Duodenal mucosa (tissue), 2 donors: ENCODE measurements at regions not wholly inside any gene's neighbourhood (a gene's known extent, or its start where the extent isn't known, plus 50 kb on each side); places are given as distances from the start of the nearest gene placed in this dataset.

Source experiments
- H3K27ac ChIP-seq: one replicate; pipeline ENCODE4 v1.7.0; 2013; ENCODE audit warnings: low read depth, low read length
- H3K27me3 ChIP-seq, 2 donors: one replicate each; pipeline ENCODE4 v1.7.0; 2013; ENCODE audit warnings: low read length in 2 of 2, control low read depth in 1 of 2; ENCODE audit not compliant: insufficient read depth in 2 of 2, control insufficient read depth in 1 of 2
- H3K36me3 ChIP-seq, 2 donors: one replicate each; pipeline ENCODE4 v1.7.0; 2013; ENCODE audit warnings: low read length in 2 of 2, control low read depth in 1 of 2; ENCODE audit not compliant: insufficient read depth in 2 of 2, control insufficient read depth in 1 of 2
- H3K4me1 ChIP-seq, 2 donors: one replicate each; pipeline ENCODE4 v1.7.0; 2013; ENCODE audit warnings: low read length in 2 of 2, control low read depth in 1 of 2; ENCODE audit not compliant: insufficient read depth in 2 of 2, control insufficient read depth in 1 of 2
- H3K4me3 ChIP-seq, 2 donors: one replicate each; pipeline ENCODE4 v1.7.0; 2013; ENCODE audit warnings: low read length in 2 of 2, low read depth in 1 of 2
- H3K9ac ChIP-seq, 2 donors: one replicate each; pipeline ENCODE4 v1.7.0; 2013; ENCODE audit warnings: low read length in 2 of 2, low read depth in 1 of 2
- H3K9me3 ChIP-seq, 2 donors: one replicate each; pipeline ENCODE4 v1.7.0; 2013; ENCODE audit warnings: low read length in 2 of 2, control low read depth in 1 of 2; ENCODE audit not compliant: control insufficient read depth in 1 of 2

GRCh38 chr1:87791931-87792740 lies 463.5 kb downstream of the LMO4 start:
- no peak overlapping the region for H3K27ac ChIP-seq

GRCh38 chr1:87794788-87795614 lies 466.3 kb downstream of the LMO4 start:
- H3K36me3 ChIP-seq: no peaks in the 10 kb centered on the region
- H3K4me1 ChIP-seq: peaks cover 16 to 22% of the 10 kb centered on the region in 2 donors
- H3K9ac ChIP-seq: no peak overlapping the region
- H3K27me3 ChIP-seq: no peaks in the 10 kb centered on the region
- no peak overlapping the region for H3K27ac ChIP-seq
- H3K9me3 ChIP-seq: no peaks in the 10 kb centered on the region
- peak overlapping the region in 1 of 2 donors; percentile 4 for H3K4me3 ChIP-seq

More at GRCh38 chr1:87791931-87792740, 463.5 kb downstream of the LMO4 start:
- H3K4me3 ChIP-seq: no peak overlapping the region
- peaks cover 16 to 18% of the 10 kb centered on the region in 2 donors for H3K4me1 ChIP-seq
- H3K9ac ChIP-seq: no peak overlapping the region
- no peaks in the 10 kb centered on the region for H3K9me3 ChIP-seq
- H3K27me3 ChIP-seq: no peaks in the 10 kb centered on the region
- no peaks in the 10 kb centered on the region for H3K36me3 ChIP-seq

DNA sequence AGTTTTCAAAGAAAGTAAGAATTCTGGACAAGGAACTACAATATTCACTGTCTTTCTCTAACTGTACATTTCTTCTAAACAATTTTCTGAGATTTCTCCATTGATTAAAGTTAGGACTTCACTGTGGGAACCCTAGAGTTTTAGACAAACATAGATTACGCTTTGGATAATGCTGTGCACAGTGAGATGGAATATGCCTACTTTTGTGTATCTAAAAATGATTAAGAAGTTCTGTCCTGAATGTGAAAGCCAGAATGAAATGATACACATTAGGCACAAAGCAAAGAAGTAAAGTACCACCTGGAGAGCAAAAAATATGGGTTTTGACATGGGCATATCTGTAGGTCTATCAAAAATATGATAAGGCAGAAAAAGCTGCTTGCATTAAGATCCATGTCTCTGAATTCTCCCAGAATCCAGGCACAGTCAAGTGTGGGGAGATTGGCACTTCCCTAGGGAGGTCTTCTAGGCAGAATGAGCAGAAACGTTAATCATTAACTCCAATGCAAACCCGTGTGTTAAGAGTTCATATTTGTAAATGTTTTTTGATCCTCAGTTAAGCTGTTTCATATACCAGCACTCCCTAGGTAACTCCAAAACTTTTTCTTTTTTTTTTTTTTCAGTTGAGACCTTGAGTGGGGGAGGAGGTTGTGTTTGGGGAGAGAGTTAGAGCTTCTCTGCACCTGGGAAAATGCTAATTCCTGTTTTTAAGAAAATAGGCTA lies 467.1 kb downstream of the LMO4 start:
- Histone ChIP-seq H3K36me3 (no peaks in the 10 kb centered on the region), H3K9me3 (no peaks in the 10 kb centered on the region), H3K4me3 (peak overlapping the region in 1 of 2 donors; percentile 11), H3K27ac (no peak overlapping the region), H3K4me1 (peaks cover 16 to 22% of the 10 kb centered on the region in 2 donors), H3K9ac (no peak overlapping the region), H3K27me3 (no peaks in the 10 kb centered on the region)

GRCh38 chr1:87796471-87796901 lies 467.8 kb downstream of the LMO4 start:
- peak overlapping the region in 1 of 2 donors; percentile 11 for H3K4me3 ChIP-seq

GRCh38 chr1:87799451-87799850 lies 470.8 kb downstream of the LMO4 start:
- Histone ChIP-seq H3K36me3 (no peaks in the 10 kb centered on the region), H3K27me3 (no peaks in the 10 kb centered on the region), H3K9ac (no peak overlapping the region), H3K9me3 (no peaks in the 10 kb centered on the region), H3K27ac (no peak overlapping the region), H3K4me3 (no peak overlapping the region), H3K4me1 (peaks cover 16 to 22% of the 10 kb centered on the region in 2 donors)

More at GRCh38 chr1:87796471-87796901, 467.8 kb downstream of the LMO4 start:
- H3K27me3 ChIP-seq: no peaks in the 10 kb centered on the region
- H3K4me1 ChIP-seq: peaks cover 16 to 22% of the 10 kb centered on the region in 2 donors
- no peak overlapping the region for H3K9ac ChIP-seq
- H3K27ac ChIP-seq: no peak overlapping the region
- no peaks in the 10 kb centered on the region for H3K9me3 ChIP-seq
- H3K36me3 ChIP-seq: no peaks in the 10 kb centered on the region

DNA sequence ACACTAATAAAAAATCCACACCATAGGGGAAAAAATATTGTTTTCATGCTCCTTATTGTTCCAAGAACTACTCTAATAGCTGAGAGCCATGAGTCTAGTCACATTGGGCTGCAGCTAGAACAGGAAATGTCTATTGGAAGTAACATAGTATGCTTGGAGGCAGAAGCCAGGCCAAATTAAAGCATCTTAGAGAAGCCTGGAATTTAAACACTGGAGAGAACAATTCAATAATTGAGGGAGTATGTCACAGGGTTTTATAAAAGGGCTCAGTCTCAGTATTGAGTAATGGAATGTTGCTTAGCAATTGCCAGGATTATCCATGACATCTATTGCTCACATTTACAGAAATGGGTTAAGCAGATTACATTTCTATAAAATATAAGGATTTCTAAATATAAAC lies 471.3 kb downstream of the LMO4 start:
- no peak overlapping the region for H3K4me3 ChIP-seq
- peaks cover 13 to 20% of the 10 kb centered on the region in 2 donors for H3K4me1 ChIP-seq
- H3K9me3 ChIP-seq: no peaks in the 10 kb centered on the region
- no peaks in the 10 kb centered on the region for H3K36me3 ChIP-seq
- no peaks in the 10 kb centered on the region for H3K27me3 ChIP-seq
- no peak overlapping the region for H3K27ac ChIP-seq
- H3K9ac ChIP-seq: no peak overlapping the region

DNA sequence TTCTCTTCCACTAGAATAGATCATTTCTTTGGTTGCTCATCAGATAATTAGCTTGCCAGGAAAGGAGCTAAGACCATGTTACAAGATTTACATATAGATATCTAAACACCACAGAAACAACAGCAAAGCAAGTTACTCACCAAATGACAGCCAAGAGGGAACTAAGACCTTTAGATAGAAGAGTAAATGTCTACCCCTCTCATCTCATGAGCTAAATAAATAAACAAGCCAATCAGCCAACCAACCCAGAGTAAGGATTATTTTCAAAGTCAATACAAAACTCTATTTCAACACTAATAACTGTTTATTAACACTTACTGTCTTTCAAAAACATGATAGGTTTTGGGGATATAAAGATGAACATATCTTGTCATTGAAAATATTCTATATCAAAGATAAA lies 474.7 kb downstream of the LMO4 start:
- H3K9ac ChIP-seq: no peak overlapping the region
- H3K4me1 ChIP-seq: peaks cover 4 to 10% of the 10 kb centered on the region in 2 donors
- no peaks in the 10 kb centered on the region for H3K9me3 ChIP-seq
- no peaks in the 10 kb centered on the region for H3K36me3 ChIP-seq
- H3K27ac ChIP-seq: no peak overlapping the region
- no peaks in the 10 kb centered on the region for H3K27me3 ChIP-seq
- H3K4me3 ChIP-seq: no peak overlapping the region

GRCh38 chr1:87804128-87804527 lies 475.4 kb downstream of the LMO4 start:
- no peak overlapping the region for H3K9ac ChIP-seq
- H3K4me3 ChIP-seq: no peak overlapping the region
- no peak overlapping the region for H3K27ac ChIP-seq
- no peaks in the 10 kb centered on the region for H3K27me3 ChIP-seq
- H3K9me3 ChIP-seq: no peaks in the 10 kb centered on the region
- no peaks in the 10 kb centered on the region for H3K36me3 ChIP-seq
- H3K4me1 ChIP-seq: peaks cover 4 to 10% of the 10 kb centered on the region in 2 donors

- Histone ChIP-seq H3K27me3 (no peaks in the 10 kb centered on the region), H3K9ac (no peak overlapping the region), H3K27ac (no peak overlapping the region), H3K36me3 (no peaks in the 10 kb centered on the region), H3K4me3 (peak overlapping the region in 1 of 2 donors; percentile 25), H3K4me1 (peaks cover 4 to 10% of the 10 kb centered on the region in 2 donors), H3K9me3 (no peaks in the 10 kb centered on the region)
Measured at GRCh38 chr1:87805666-87806378, 477.1 kb downstream of the LMO4 start.
